K562 (cell line): ENCODE measurements at regions not wholly inside any gene's neighbourhood (a gene's known extent, or its start where the extent isn't known, plus 50 kb on each side); places are given as distances from the start of the nearest gene placed in this dataset.

Experiments
- ARID3B ChIP-seq: fragments of 250-450 bp; sonication (Bioruptor Pico); IDR thresholded peaks from 2 replicates; pipeline ENCODE4 v1.4.0; 2020; ENCODE audit warnings: borderline replicate concordance
- ATF7 ChIP-seq: fragments of 450-650 bp; IDR thresholded peaks from 2 replicates; pipeline ENCODE4 v1.7.1; 2014; ENCODE audit warnings: mild to moderate bottlenecking, moderate library complexity
- CREM ChIP-seq: IDR thresholded peaks from 2 replicates; pipeline ENCODE4 v1.6.1; 2014; ENCODE audit warnings: antibody characterized with exemption, low read depth
- ELF1 ChIP-seq: fragments of 200-800 bp; sonication (Bioruptor generic); IDR thresholded peaks from 2 replicates; pipeline ENCODE4 v1.6.1; 2016; ENCODE audit warnings: missing genetic modification characterization, missing compliant biosample characterization
- EP300 ChIP-seq: IDR thresholded peaks from 2 replicates; pipeline ENCODE4 v1.6.1; 2012; ENCODE audit warnings: low read length, improper control_type of control experiment
- KLF16 ChIP-seq: IDR thresholded peaks from 2 replicates; pipeline ENCODE4 v1.6.1; 2016; ENCODE audit warnings: antibody characterized with exemption
- RBM25 ChIP-seq: fragments of 200-400 bp; formaldehyde crosslinking; IDR thresholded peaks from 2 replicates; pipeline ENCODE4 v1.6.1; 2018; ENCODE audit warnings: low read length, low read depth, moderate library complexity; ENCODE audit not compliant: severe bottlenecking
- SOX6 ChIP-seq: fragments of 450-650 bp; IDR thresholded peaks from 2 replicates; pipeline ENCODE4 v1.6.1; 2014; ENCODE audit warnings: mild to moderate bottlenecking
- SP2 ChIP-seq: IDR thresholded peaks from 2 replicates; pipeline ENCODE4 v1.6.1; 2011; ENCODE audit warnings: mild to moderate bottlenecking, low read depth, low read length, moderate library complexity; ENCODE audit not compliant: poor library complexity, severe bottlenecking; ENCODE audit errors: extremely low read depth
- SRSF7 ChIP-seq: fragments of 200-400 bp; formaldehyde crosslinking; optimal IDR thresholded peaks from 2 replicates; pipeline ENCODE3; 2017; ENCODE audit warnings: mild to moderate bottlenecking, low read depth, low read length
- TAL1 ChIP-seq: fragments of 450-650 bp; IDR thresholded peaks from 2 replicates; pipeline ENCODE4 v1.6.1; 2016; ENCODE audit warnings: mild to moderate bottlenecking
- TEAD1 ChIP-seq, 2 experiments: fragments of 450-650 bp in 1 of 2; sonication (generic) in 1 of 2; formaldehyde crosslinking; IDR thresholded peaks; 2 replicates each; pipeline versions ENCODE4 v1.4.0 to v1.8.0; 2020 to 2022; ENCODE audit warnings: mild to moderate bottlenecking in 2 of 2, missing genetic modification reagents in 1 of 2
- TEAD4 ChIP-seq, 2 experiments: sonication (generic) in 1 of 2; formaldehyde crosslinking in 1 of 2; IDR thresholded peaks; 2 replicates each; pipeline versions ENCODE4 v1.6.1 to v1.8.0; 2012 to 2022; ENCODE audit warnings: borderline replicate concordance in 1 of 2, inconsistent platforms in 1 of 2, low read length in 1 of 2, mild to moderate bottlenecking in 1 of 2, missing genetic modification reagents in 1 of 2
- ZC3H8 ChIP-seq: fragments of 450-650 bp; IDR thresholded peaks from 2 replicates; pipeline ENCODE4 v1.6.1; 2017
- ZNF707 ChIP-seq: fragments of 250-450 bp; sonication (Bioruptor Pico); conservative IDR thresholded peaks from 2 replicates; pipeline ENCODE4 v1.8.0; 2022; ENCODE audit warnings: inconsistent platforms, mild to moderate bottlenecking, moderate library complexity
- TF ChIP-seq, protein P1 (sequence below), 2 experiments: fragments of 450-650 bp; formaldehyde crosslinking in 1 of 2; IDR thresholded peaks; 2 replicates each; pipeline versions ENCODE4 v1.4.0 to v1.6.1; 2014 to 2020; ENCODE audit warnings: mild to moderate bottlenecking in 2 of 2, borderline replicate concordance in 1 of 2, low read depth in 1 of 2
- TF ChIP-seq, protein P2 (sequence below): sonication (generic); formaldehyde crosslinking; IDR thresholded peaks from 2 replicates; pipeline ENCODE4 v1.4.0; 2020; ENCODE audit warnings: mild to moderate bottlenecking, missing genetic modification reagents

GRCh38 chr10:91006001-91006751 is 85.3 kb upstream of the ANKRD1 start (continued):
- TF ChIP-seq, protein P1, sequence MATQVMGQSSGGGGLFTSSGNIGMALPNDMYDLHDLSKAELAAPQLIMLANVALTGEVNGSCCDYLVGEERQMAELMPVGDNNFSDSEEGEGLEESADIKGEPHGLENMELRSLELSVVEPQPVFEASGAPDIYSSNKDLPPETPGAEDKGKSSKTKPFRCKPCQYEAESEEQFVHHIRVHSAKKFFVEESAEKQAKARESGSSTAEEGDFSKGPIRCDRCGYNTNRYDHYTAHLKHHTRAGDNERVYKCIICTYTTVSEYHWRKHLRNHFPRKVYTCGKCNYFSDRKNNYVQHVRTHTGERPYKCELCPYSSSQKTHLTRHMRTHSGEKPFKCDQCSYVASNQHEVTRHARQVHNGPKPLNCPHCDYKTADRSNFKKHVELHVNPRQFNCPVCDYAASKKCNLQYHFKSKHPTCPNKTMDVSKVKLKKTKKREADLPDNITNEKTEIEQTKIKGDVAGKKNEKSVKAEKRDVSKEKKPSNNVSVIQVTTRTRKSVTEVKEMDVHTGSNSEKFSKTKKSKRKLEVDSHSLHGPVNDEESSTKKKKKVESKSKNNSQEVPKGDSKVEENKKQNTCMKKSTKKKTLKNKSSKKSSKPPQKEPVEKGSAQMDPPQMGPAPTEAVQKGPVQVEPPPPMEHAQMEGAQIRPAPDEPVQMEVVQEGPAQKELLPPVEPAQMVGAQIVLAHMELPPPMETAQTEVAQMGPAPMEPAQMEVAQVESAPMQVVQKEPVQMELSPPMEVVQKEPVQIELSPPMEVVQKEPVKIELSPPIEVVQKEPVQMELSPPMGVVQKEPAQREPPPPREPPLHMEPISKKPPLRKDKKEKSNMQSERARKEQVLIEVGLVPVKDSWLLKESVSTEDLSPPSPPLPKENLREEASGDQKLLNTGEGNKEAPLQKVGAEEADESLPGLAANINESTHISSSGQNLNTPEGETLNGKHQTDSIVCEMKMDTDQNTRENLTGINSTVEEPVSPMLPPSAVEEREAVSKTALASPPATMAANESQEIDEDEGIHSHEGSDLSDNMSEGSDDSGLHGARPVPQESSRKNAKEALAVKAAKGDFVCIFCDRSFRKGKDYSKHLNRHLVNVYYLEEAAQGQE (IDR thresholded peaks at IDR 0.05; ENCODE audit: borderline replicate concordance): peak; percentile 75
- TF ChIP-seq, protein P1 (CRISPR knock-in tag; IDR thresholded peaks at IDR 0.05; ENCODE audit: low read depth): no peak
- no peak for TF ChIP-seq ARID3B (CRISPR knock-in tag)
- TF ChIP-seq SRSF7: no peak
- TF ChIP-seq TEAD1 (CRISPR knock-in tag; IDR thresholded peaks at IDR 0.05): no peak
- no peak for TF ChIP-seq TAL1
- TF ChIP-seq ATF7: peak; percentile 90
- TF ChIP-seq SOX6: peak; percentile 58; the same call in 1 of the 2 replicates
- no peak for TF ChIP-seq ELF1 (tag)
- TF ChIP-seq KLF16: no peak
- no peak for TF ChIP-seq ZC3H8
- TF ChIP-seq EP300: no peak
- no peak for TF ChIP-seq TEAD4 (IDR thresholded peaks at IDR 0.05; ENCODE audit: low read length)
- no peak for TF ChIP-seq TEAD4 (CRISPR knock-in tag; IDR thresholded peaks at IDR 0.05; ENCODE audit: borderline replicate concordance)
- TF ChIP-seq RBM25: peak; percentile 66
- TF ChIP-seq ZNF707 (CRISPR knock-in tag): no peak
- peak; percentile 50 for TF ChIP-seq CREM
- TF ChIP-seq, protein P2, sequence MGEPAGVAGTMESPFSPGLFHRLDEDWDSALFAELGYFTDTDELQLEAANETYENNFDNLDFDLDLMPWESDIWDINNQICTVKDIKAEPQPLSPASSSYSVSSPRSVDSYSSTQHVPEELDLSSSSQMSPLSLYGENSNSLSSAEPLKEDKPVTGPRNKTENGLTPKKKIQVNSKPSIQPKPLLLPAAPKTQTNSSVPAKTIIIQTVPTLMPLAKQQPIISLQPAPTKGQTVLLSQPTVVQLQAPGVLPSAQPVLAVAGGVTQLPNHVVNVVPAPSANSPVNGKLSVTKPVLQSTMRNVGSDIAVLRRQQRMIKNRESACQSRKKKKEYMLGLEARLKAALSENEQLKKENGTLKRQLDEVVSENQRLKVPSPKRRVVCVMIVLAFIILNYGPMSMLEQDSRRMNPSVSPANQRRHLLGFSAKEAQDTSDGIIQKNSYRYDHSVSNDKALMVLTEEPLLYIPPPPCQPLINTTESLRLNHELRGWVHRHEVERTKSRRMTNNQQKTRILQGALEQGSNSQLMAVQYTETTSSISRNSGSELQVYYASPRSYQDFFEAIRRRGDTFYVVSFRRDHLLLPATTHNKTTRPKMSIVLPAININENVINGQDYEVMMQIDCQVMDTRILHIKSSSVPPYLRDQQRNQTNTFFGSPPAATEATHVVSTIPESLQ: no peak
- no peak for TF ChIP-seq SP2
